ES-I3 (cell line): ENCODE measurements at regions not wholly inside any gene's neighbourhood (a gene's known extent, or its start where the extent isn't known, plus 50 kb on each side); places are given as distances from the start of the nearest gene placed in this dataset.
A peak's percentile ranks its signal among the peaks of the same experiment; 100 is the strongest.

Source experiments
- H3K36me3 ChIP-seq: 2 replicates; pipeline ENCODE4 v1.6.1; 2013; ENCODE audit warnings: mild to moderate bottlenecking, low read length, control low read depth, moderate library complexity; ENCODE audit not compliant: insufficient read depth
- H3K4me1 ChIP-seq: 2 replicates; pipeline ENCODE4 v1.6.1; 2013; ENCODE audit warnings: mild to moderate bottlenecking, control low read depth, low read length; ENCODE audit not compliant: insufficient read depth
- H3K9ac ChIP-seq: 2 replicates; pipeline ENCODE4 v1.6.1; 2013; ENCODE audit warnings: low read depth, mild to moderate bottlenecking, low read length, moderate library complexity
- H3K9me3 ChIP-seq: 2 replicates; pipeline ENCODE4 v1.6.1; 2013; ENCODE audit warnings: mild to moderate bottlenecking, low read length, moderate library complexity; ENCODE audit not compliant: control insufficient read depth, insufficient read depth

DNA sequence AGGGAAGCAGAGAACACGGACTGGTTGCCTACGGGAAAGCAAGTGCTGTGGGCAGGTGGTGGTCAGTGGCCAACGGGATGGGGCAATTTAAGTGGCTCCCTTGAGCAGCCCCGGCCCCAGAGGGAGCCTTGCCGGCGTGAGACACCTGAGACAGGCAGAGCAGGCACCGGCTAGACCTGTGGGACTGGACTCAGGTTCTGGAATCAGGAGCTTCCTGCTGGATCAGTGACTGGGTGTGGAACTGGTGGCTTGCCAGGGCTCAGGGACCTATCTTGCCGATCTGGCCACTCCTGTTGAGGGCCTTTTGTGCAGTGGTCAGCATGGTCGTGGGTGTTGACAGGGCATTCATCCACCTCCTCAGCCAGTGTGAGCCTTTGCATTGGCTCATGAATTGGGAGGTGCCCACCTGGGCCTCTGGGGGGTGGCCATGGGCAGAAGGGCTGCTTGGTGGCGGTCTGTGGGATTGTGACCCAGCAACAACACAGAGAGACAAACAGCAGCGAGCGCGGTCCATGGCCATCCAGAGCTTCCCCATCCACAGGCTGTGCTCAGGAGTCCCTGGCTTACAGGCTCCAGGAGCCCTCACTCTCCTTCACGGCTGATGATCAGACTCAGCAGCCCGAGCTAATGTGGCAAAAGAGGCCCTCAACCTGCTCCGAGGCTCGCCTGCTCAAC is 85.4 kb upstream of the ZNF516 start:
- no peaks in the 10 kb centered on the region for H3K36me3 ChIP-seq
- no peak overlapping the region for H3K9ac ChIP-seq
- no peaks in the 10 kb centered on the region for H3K4me1 ChIP-seq
- no peaks in the 10 kb centered on the region for H3K9me3 ChIP-seq

DNA sequence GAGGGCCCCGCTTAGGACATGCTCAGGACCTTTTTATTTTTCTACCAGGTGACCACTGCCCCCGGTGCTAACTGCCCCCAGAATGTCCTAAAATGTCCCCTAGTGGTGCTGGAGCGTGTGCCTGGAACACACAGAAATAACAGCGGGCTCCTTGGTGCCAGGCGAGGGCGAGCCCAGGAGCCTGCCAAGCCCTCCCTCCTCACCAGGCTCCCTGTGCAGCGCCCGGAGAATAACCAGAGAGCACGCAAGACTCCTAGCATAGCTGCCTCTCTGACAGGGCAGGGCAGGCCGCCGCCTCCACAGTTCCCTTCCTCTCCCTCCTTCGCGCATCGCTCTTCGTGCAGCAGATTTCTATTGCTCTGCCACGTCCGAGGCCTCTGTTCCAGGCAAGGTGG is 84.3 kb upstream of the ZNF516 start:
- Histone ChIP-seq H3K9me3 (no peaks in the 10 kb centered on the region), H3K9ac (no peak overlapping the region; the same call in 1 of the 2 replicates), H3K4me1 (no peaks in the 10 kb centered on the region), H3K36me3 (no peaks in the 10 kb centered on the region)

DNA sequence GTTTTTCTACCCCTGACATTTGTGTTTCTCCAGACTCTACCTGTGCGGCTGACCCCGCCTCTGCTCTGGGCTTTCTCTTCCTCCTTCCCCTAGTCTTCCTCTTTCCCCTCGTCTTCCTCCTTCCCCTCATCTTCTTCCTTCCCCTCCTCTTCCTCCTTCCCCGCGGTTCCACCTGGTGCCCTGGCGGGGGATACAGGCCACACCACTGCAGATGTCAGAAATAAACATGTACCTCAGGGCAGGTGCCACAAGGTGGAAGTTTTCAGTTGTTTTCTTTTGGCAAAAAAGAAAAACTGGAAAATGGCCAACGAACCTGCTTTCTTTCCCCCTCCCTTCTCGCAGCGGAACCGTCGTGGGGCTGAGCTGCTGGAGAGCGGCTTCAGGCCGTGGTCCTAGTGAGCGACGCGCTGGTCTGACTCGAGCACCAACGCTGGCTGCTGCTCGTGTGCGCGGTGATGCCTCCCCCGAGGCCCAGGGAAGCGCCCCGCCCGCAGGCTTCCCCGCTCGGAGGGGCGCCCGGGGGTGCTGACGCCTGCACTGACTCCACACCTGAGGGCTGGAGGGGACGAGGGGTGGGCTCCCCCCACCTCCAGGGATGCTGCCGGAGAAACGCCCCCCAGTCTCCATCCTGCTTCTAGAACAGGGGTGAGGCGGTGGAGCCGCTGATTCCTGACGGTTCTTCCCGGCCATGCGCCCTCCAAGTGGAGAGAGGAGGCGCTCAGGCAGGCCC is 83.7 kb upstream of the ZNF516 start:
- no peaks in the 10 kb centered on the region for H3K36me3 ChIP-seq
- no peaks in the 10 kb centered on the region for H3K9me3 ChIP-seq
- no peaks in the 10 kb centered on the region for H3K4me1 ChIP-seq
- H3K9ac ChIP-seq, result peak overlapping the region; percentile 22; the same call in 1 of the 2 replicates

DNA sequence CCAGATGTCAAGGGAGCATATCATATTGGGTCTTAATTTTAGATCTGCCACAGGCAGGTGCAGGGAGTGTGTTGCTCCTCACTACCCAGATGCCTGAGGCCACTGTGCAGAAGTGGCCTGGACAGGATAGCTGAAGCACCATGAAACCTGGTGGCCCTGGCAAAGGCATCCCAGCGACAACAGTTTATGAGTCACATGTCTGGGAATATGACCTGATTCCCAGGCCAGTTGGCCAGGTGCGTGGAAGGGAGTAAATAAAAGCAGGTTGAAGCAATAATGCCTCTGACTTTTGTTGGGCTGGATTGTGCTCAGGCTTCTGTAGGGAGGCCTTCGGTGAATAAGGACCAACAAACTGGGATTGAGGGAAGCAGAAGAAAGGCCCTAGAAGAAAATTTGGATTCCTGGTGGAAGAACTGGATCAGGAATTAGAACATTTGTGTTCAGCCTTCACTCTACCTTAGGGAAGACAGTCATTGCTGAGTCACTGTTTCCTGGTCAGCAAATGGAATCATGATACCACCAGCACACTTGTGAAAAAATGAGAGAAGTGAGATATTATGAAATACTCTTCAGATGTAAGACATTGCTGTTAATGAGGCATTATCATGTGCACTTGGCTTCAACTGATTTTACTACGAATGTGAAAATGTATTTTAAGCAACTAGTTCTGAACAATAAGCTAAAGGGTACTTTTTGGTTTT is 78.4 kb upstream of the ZNF516 start:
- H3K36me3 ChIP-seq, result no peaks in the 10 kb centered on the region
- 0 out of 2 replicates have a peak, but pooled peaks cover 3% of the 10 kb centered on the region for H3K4me1 ChIP-seq

DNA sequence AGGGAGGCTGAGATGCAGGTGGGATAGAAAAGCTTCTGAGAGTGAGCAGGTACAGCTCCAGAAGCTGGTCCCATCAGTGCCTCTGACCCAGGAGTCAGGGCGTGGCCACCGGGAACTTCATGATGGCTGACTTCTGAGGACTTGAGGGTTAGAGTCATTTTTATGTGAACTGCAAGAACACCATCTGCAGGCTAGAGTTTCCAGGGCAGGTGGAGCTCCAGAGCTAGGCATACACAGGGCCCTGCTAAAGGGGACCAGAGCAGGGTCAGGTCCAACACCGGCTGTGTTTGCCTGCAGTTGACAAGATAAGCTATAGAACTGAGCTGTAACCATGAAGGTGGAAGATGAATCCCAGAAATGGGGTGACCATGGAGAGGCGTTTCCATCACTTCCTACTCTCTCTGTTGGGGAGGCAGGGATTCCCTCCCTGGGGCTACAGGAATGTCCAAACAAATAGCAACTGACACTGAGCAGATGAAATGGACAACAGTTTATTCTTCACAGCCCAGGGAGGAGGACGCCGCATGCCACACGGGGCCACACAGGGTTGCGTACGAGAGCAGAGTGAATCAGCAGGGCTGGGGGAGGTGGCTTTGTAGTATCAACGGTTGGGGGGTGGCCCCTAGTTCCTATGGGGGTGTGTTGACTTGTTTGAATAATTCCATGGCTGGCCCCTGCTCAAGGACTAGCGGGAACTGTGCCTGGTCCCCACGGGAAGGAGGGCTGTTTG is 77.6 kb upstream of the ZNF516 start:
- no peak overlapping the region for H3K9ac ChIP-seq
- no peaks in the 10 kb centered on the region for H3K9me3 ChIP-seq
- no peaks in the 10 kb centered on the region for H3K36me3 ChIP-seq
- 0 out of 2 replicates have a peak, but pooled peaks cover 3% of the 10 kb centered on the region for H3K4me1 ChIP-seq

More for the DNA sequence above, 78.4 kb upstream of the ZNF516 start:
- H3K9ac ChIP-seq, result no peak overlapping the region
- no peaks in the 10 kb centered on the region for H3K9me3 ChIP-seq

DNA sequence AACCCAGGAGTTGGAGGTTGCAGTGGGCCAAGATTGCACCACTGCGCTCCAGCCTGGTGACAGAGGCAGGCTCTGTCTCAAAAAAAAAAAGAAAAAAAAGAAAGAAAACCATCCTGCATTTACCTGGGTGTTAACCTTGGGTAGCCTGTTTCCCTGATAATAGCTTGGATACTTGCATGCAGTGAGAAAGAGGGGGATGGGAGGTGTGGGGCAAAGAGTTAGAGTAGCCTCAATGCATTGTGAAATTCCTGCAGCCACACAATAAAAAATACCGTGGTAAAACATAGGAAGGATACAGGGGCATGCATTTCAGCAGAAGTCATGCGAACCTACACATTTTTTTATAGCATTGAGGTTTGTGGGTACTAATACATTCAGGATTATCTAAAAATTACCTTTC is 76.6 kb upstream of the ZNF516 start:
- Histone ChIP-seq H3K9me3 (no peaks in the 10 kb centered on the region), H3K36me3 (no peaks in the 10 kb centered on the region), H3K9ac (no peak overlapping the region), H3K4me1 (0 out of 2 replicates have a peak, but pooled peaks cover 3% of the 10 kb centered on the region)

DNA sequence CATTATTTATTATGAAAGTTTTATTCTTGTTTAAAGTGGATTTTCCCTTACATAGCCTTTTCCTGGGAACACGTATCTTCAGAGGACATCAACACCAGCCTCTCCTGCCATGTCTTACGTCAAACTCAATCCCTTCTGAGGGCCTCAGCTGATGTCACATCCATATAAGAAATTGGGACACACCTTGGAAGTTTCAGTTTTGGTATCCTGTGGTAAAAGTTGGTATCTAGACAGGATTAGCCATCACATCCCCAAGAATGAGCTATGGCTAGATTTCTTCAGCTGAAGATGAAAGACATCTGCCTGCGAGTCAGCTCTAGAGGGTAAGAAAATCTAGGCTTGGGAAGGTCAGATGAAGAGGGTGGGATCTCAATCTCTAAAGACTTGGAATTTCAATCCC is 75.8 kb upstream of the ZNF516 start:
- Histone ChIP-seq H3K9ac (no peak overlapping the region), H3K36me3 (no peaks in the 10 kb centered on the region), H3K9me3 (no peaks in the 10 kb centered on the region), H3K4me1 (0 out of 2 replicates have a peak, but pooled peaks cover 3% of the 10 kb centered on the region)

DNA sequence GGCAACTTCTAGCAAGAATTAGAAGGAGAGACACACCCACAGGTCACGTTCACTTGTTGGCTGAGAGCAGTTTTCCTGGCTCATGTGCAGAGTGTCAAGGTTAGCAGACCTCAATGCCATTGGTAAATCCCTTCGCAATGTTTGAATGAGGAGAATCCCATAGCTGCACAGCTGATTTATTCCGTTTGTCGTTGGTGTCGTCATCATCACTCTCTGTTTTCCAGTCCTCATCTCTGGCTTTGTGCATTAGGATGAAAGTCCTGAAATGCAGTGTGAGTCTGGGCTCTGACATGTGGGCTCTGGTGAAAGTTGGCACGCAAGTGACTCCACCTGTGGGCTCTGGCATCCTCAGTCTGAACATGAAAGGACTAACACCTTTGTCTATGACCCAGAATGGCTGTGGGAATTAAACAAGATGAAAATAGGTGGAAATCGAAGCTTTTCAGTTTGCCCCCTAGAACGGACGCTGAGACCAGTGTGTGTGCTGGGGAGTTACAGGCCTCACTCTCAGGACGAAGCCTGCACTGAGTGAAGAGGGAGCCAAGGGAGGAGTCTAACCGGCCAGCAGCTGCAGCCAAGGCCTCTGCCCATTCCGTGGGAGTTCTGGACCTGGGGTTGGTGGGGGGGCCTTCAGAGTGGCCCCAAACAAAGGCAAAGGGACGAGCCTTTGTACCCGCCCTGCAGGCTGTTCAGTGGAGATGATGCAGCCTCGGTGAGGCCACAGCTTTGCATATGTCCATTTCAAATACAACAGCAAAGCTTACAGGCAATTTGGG is 74.8 kb upstream of the ZNF516 start:
- Histone ChIP-seq H3K9me3 (no peaks in the 10 kb centered on the region), H3K4me1 (peaks cover 10% of the 10 kb centered on the region), H3K9ac (no peak overlapping the region), H3K36me3 (no peaks in the 10 kb centered on the region)

DNA sequence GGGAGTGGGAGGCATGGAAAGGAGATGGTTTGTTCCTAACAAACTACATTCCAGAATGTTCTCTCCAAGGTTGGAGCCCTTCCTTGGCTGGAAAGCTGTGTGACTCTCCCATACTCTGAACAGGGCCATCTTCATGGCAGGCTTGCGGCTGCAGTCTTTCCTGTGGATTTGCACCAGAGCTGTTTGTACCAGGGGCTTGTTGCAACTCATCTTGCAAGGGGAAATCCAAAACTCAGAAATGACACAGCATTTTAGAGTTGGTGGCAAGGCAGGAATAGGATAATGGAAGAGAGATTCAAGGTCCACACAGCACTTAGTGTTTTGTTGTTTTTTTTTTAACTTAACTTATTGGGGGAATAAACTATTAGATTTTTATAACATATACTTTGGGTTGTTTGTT is 73.7 kb upstream of the ZNF516 start:
- H3K9me3 ChIP-seq, result no peaks in the 10 kb centered on the region
- no peaks in the 10 kb centered on the region for H3K36me3 ChIP-seq
- no peak overlapping the region for H3K9ac ChIP-seq
- peaks cover 15% of the 10 kb centered on the region for H3K4me1 ChIP-seq

DNA sequence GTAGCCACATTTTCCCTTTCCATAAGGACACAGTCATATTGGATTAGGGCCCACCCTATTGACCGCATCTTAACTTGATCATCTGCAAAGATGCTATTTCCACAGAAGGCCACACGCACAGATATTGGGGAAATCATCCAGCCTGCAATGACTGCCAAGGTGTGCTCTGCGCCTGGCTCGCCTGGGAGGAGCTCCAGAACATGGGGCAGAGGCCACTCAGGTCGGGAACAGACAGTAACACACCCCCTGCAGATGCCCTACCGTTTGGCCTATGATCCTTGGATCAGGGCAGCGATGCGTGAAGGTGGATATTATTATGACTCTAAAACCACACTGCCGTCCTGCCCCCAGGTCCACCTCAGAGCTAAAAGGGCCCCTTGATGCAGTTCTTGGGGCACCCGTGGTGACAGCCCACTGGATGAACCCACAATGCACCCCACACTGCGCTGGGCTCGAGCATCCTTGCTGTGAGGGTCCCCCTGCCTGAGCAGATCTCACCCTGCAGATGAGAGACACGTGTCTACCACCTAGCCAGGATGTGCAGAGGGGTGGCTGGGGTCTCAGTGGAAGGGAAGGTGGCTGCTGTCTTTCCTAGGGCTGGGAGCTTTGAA is 72.9 kb upstream of the ZNF516 start:
- Histone ChIP-seq H3K9ac (no peak overlapping the region), H3K4me1 (peaks cover 15% of the 10 kb centered on the region), H3K36me3 (no peaks in the 10 kb centered on the region), H3K9me3 (no peaks in the 10 kb centered on the region)

DNA sequence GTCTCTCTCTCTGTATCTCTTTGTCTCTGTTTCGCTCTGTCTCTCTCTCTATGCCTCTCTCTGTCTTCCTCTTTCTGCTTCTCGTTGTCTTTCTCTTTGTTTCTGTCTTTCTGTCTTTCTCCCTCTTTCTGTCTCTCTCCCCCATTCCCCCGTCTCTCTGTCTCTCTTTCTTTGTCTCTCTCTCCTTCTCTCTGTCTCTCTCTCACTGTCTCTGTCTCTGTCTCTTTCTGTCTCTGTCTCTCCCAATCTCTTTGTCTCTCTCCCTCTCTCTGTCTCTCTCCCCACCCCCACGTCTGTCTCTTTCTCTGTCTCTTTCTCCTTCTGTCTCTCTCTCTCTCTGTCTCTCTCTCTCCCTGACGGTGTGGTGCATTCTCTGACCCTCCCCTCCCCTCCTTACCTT is 71.9 kb upstream of the ZNF516 start:
- H3K36me3 ChIP-seq, result no peaks in the 10 kb centered on the region
- H3K4me1 ChIP-seq, result peaks cover 15% of the 10 kb centered on the region
- H3K9ac ChIP-seq, result no peak overlapping the region
- H3K9me3 ChIP-seq, result no peaks in the 10 kb centered on the region

DNA sequence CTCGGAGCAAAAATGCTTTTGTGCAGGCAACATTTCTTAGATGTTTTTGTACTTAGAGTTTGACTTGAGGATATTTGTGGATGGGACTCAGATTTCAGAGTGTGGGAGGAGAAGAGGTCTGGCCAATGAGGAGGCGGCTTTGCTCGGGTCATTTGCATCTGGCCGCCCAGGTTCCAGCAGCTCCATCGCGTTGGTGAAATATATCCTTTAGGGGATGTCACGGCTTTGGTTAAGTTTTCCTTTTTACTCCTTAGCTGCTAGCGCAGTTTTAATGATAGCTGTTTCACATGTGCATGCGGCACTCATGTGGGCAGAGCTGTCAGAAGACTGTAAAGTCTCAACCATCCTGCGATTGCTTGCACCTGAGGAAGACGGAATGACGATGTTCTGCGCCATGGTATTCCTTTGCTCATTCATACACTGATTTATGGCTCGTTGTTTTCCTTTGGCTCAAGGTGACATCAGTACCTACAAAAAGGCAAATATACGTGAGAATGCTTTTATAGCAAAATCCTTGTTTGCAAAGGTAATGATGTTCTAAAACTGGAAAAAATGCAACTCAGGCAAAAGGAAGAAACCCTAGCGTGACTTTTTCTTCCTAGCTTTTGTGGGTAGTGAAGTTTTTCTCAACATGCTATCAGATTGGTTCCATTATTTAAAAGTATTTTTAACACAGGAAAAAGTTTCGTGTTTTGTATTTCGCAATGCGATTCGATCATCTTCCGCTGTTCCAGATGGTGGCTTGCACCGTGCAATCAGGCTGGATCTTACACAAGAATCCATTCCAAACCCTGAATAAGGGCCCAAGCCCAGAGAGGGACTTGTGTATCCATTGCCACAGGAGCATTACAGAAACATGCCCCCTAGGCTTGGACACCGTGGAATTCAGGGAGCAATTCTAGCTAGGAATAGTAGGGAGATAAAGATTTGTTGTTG is 70.5 kb upstream of the ZNF516 start:
- H3K4me1 ChIP-seq, result peaks cover 12% of the 10 kb centered on the region
- H3K9ac ChIP-seq, result no peak overlapping the region
- no peaks in the 10 kb centered on the region for H3K36me3 ChIP-seq
- no peaks in the 10 kb centered on the region for H3K9me3 ChIP-seq
